H9 (cell line): ENCODE measurements at regions not wholly inside any gene's neighbourhood (a gene's known extent, or its start where the extent isn't known, plus 50 kb on each side); places are given as distances from the start of the nearest gene placed in this dataset.

Source experiments
- DNase-seq: peaks from one replicate; pipeline ENCODE4 v3.0.0-alpha.2; 2017
- H2AFZ ChIP-seq: one replicate; pipeline ENCODE4 v1.6.1; 2013; ENCODE audit warnings: mild to moderate bottlenecking, low read length, control low read depth, moderate library complexity
- H2AK5ac ChIP-seq: 2 replicates; pipeline ENCODE4 v1.6.1; 2013; ENCODE audit warnings: low read length, control low read depth, mixed read lengths; ENCODE audit not compliant: insufficient read length
- H2BK120ac ChIP-seq: one replicate; pipeline ENCODE4 v1.6.1; 2013; ENCODE audit warnings: low read depth, mild to moderate bottlenecking, low read length, control low read depth, inconsistent platforms; ENCODE audit not compliant: poor library complexity, severe bottlenecking
- H2BK12ac ChIP-seq: 2 replicates; pipeline ENCODE4 v1.6.1; 2013; ENCODE audit warnings: low read length, control low read depth, mixed read lengths, low read depth; ENCODE audit not compliant: insufficient read length
- H2BK15ac ChIP-seq: 2 replicates; pipeline ENCODE4 v1.6.1; 2013; ENCODE audit warnings: low read depth, low read length, control low read depth
- H2BK20ac ChIP-seq: one replicate; pipeline ENCODE4 v1.6.1; 2013; ENCODE audit warnings: low read depth, mild to moderate bottlenecking, low read length, control low read depth, inconsistent platforms; ENCODE audit not compliant: poor library complexity, severe bottlenecking
- H2BK5ac ChIP-seq: 2 replicates; pipeline ENCODE4 v1.6.1; 2013; ENCODE audit warnings: low read length, control low read depth, mixed read lengths; ENCODE audit not compliant: insufficient read length
- H3K14ac ChIP-seq: 2 replicates; pipeline ENCODE4 v1.6.1; 2013; ENCODE audit warnings: low read length, control low read depth; ENCODE audit not compliant: insufficient read depth
- H3K18ac ChIP-seq: 2 replicates; pipeline ENCODE4 v1.6.1; 2013; ENCODE audit warnings: low read depth, mild to moderate bottlenecking, mixed read lengths, low read length, control low read depth; ENCODE audit not compliant: insufficient read length
- H3K23ac ChIP-seq: 2 replicates; pipeline ENCODE4 v1.6.1; 2013; ENCODE audit warnings: low read length, control low read depth, mixed read lengths, low read depth; ENCODE audit not compliant: insufficient read length
- H3K23me2 ChIP-seq: 2 replicates; pipeline ENCODE4 v1.6.1; 2013; ENCODE audit warnings: low read depth, mild to moderate bottlenecking, mixed read lengths, low read length, control low read depth; ENCODE audit not compliant: insufficient read length, poor library complexity, severe bottlenecking
- H3K27ac ChIP-seq: 2 replicates; pipeline ENCODE4 v1.5.1; 2013; ENCODE audit warnings: low read length, control low read depth, mixed read lengths, low read depth; ENCODE audit not compliant: insufficient read length
- H3K27me3 ChIP-seq: 2 replicates; pipeline ENCODE4 v1.6.1; 2013; ENCODE audit warnings: low read length, control low read depth, inconsistent platforms; ENCODE audit not compliant: insufficient read depth
- H3K4ac ChIP-seq: 2 replicates; pipeline ENCODE4 v1.6.1; 2013; ENCODE audit warnings: low read depth, mild to moderate bottlenecking, control low read depth, inconsistent platforms, low read length, moderate library complexity
- H3K4me1 ChIP-seq: 2 replicates; pipeline ENCODE4 v1.6.1; 2013; ENCODE audit warnings: low read length, control low read depth, inconsistent platforms; ENCODE audit not compliant: insufficient read depth
- H3K4me2 ChIP-seq: 2 replicates; pipeline ENCODE4 v1.6.1; 2013; ENCODE audit warnings: low read length, control low read depth, mixed read lengths; ENCODE audit not compliant: insufficient read length, insufficient read depth
- H3K56ac ChIP-seq: 2 replicates; pipeline ENCODE4 v1.6.1; 2013; ENCODE audit warnings: low read depth, mild to moderate bottlenecking, mixed read lengths, low read length, control low read depth; ENCODE audit not compliant: insufficient read length
- H3K79me1 ChIP-seq: 2 replicates; pipeline ENCODE4 v1.6.1; 2013; ENCODE audit warnings: low read depth, mild to moderate bottlenecking, moderate library complexity, low read length, control low read depth, inconsistent platforms; ENCODE audit not compliant: insufficient read depth, poor library complexity, severe bottlenecking
- H3K79me2 ChIP-seq: 2 replicates; pipeline ENCODE4 v1.6.1; 2013; ENCODE audit warnings: low read length, control low read depth, inconsistent platforms; ENCODE audit not compliant: insufficient read depth
- H3K9ac ChIP-seq: 2 replicates; pipeline ENCODE4 v1.6.1; 2013; ENCODE audit warnings: low read length, control low read depth, mixed read lengths; ENCODE audit not compliant: insufficient read length; ENCODE audit errors: extremely low read depth
- H3K9me3 ChIP-seq: one replicate; pipeline ENCODE4 v1.6.1; 2013; ENCODE audit warnings: low read depth, low read length, inconsistent platforms; ENCODE audit not compliant: control insufficient read depth
- H3T11ph ChIP-seq: one replicate; pipeline ENCODE4 v1.6.1; 2013; ENCODE audit warnings: mild to moderate bottlenecking, low read length, control low read depth, inconsistent platforms
- H4K20me1 ChIP-seq: one replicate; pipeline ENCODE4 v1.6.1; 2013; ENCODE audit not compliant: control insufficient read depth, insufficient read length, insufficient read depth
- H4K5ac ChIP-seq: 2 replicates; pipeline ENCODE4 v1.6.1; 2013; ENCODE audit warnings: low read depth, mild to moderate bottlenecking, mixed read lengths, low read length, control low read depth; ENCODE audit not compliant: insufficient read length
- H4K8ac ChIP-seq: replicated peaks from 2 replicates; pipeline ENCODE4 v1.6.1; 2013; ENCODE audit warnings: low read length, control low read depth, mixed read lengths, low read depth; ENCODE audit not compliant: insufficient read length
- H4K91ac ChIP-seq: 2 replicates; pipeline ENCODE4 v1.6.1; 2013; ENCODE audit warnings: low read depth, mild to moderate bottlenecking, moderate library complexity, mixed read lengths, low read length, control low read depth; ENCODE audit not compliant: insufficient read length
- H3K27ac Mint-ChIP-seq, 3 experiments: 2 replicates in 2 of 3; 3 replicates in 1 of 3; pipeline ENCODE4 v1.8.0; 2020 to 2021; ENCODE audit warnings: mixed read lengths in 3 of 3, mild to moderate bottlenecking in 1 of 3, moderate library complexity in 1 of 3
- H3K27me3 Mint-ChIP-seq: 2 replicates; pipeline ENCODE4 v1.8.0; 2021; ENCODE audit warnings: low read depth, mild to moderate bottlenecking, moderate library complexity, mixed read lengths
- H3K36me3 Mint-ChIP-seq, 3 experiments: 2 replicates in 2 of 3; 3 replicates in 1 of 3; pipeline ENCODE4 v1.8.0; 2020 to 2021; ENCODE audit warnings: low read depth in 3 of 3, mixed read lengths in 3 of 3; ENCODE audit not compliant: insufficient read depth in 1 of 3
- H3K4me1 Mint-ChIP-seq, 2 experiments: 2 replicates each; pipeline ENCODE4 v1.8.0; 2020; ENCODE audit warnings: mixed read lengths in 2 of 2
- H3K4me3 Mint-ChIP-seq, 2 experiments: 2 replicates in 1 of 2; 3 replicates in 1 of 2; pipeline ENCODE4 v1.8.0; 2020 to 2021; ENCODE audit warnings: mild to moderate bottlenecking in 2 of 2, mixed read lengths in 2 of 2, moderate library complexity in 1 of 2
- H3K9me3 Mint-ChIP-seq, 2 experiments: 2 replicates in 1 of 2; 3 replicates in 1 of 2; pipeline ENCODE4 v1.8.0; 2020; ENCODE audit warnings: mild to moderate bottlenecking in 2 of 2, mixed read lengths in 2 of 2, moderate library complexity in 1 of 2
- WGBS: extraction: QIAGEN DNeasy Blood & Tissue Kit; methylation state at CpG from one replicate; pipeline ENCODE4 v1.1.7; 2013; ENCODE audit warnings: missing lambda C conversion rate, low lambda C conversion rate, mixed read lengths; ENCODE audit not compliant: insufficient read length; ENCODE audit errors: extremely low coverage; 5-methylcytosine and 5-hydroxymethylcytosine counted together
- TF ChIP-seq, protein P1 (sequence below): fragments of 200-600 bp; sonication (generic); conservative IDR thresholded peaks from 3 replicates; pipeline ENCODE4 v1.8.0; 2021; ENCODE audit warnings: antibody characterized with exemption, mild to moderate bottlenecking

DNA sequence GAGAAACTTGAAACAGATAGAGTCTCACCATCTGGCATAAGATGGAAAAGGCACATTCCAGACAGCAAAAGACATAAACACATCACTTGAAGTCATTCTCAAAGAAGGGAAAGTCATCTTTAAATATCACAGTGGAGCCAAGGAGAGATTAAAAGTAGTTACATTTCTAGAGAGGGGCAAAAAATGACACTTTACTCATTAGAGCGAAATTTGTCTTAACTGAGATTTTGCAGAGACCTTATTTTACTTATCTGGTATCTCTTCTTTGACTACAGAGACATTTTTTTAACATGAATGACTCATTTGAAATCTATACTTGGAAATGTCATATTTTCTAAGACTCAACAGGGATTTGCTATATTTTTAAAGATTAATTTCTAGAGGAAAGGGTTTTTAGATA is 339.0 kb upstream of the KIF2B start:
- Histone ChIP-seq H3K14ac (no peak overlapping the region), H2BK5ac (no peak overlapping the region), H2AFZ (no peak overlapping the region), H3K4me2 (no peak overlapping the region), H3K18ac (no peak overlapping the region), H4K5ac (no peak overlapping the region), H3K4ac (no peak overlapping the region), H2BK20ac (no peak overlapping the region), H3K27me3 (no peaks in the 10 kb centered on the region), H3K9me3 (no peaks in the 10 kb centered on the region), H2BK15ac (no peak overlapping the region), H3K4me1 (no peaks in the 10 kb centered on the region), H3K23me2 (no peaks in the 10 kb centered on the region), H4K8ac (no peak overlapping the region), H3K79me2 (no peaks in the 10 kb centered on the region), H3K79me1 (no peaks in the 10 kb centered on the region), H2BK12ac (no peak overlapping the region), H3K9ac (no peak overlapping the region), H2BK120ac (no peak overlapping the region), H3K23ac (no peak overlapping the region), H3T11ph (no peak overlapping the region), H2AK5ac (no peak overlapping the region), H3K27ac (no peak overlapping the region), H4K20me1 (no peaks in the 10 kb centered on the region), H4K91ac (no peak overlapping the region), H3K56ac (no peak overlapping the region)
- DNase-seq: no peak
- no peaks in the 10 kb centered on the region for H3K27me3 Mint-ChIP-seq
- WGBS: no CpG with 5 or more reads among the region's 1 CpG
- peaks cover 0 to 5% (median 0%) of the 10 kb centered on the region in 3 experiments; a peak in 3 of 7 replicates for H3K36me3 Mint-ChIP-seq
- no peak overlapping the region for H3K27ac Mint-ChIP-seq
- H3K4me1 Mint-ChIP-seq: no peaks in the 10 kb centered on the region; a peak in 1 of 4 replicates
- H3K4me3 Mint-ChIP-seq: no peak overlapping the region
- TF ChIP-seq, protein P1, sequence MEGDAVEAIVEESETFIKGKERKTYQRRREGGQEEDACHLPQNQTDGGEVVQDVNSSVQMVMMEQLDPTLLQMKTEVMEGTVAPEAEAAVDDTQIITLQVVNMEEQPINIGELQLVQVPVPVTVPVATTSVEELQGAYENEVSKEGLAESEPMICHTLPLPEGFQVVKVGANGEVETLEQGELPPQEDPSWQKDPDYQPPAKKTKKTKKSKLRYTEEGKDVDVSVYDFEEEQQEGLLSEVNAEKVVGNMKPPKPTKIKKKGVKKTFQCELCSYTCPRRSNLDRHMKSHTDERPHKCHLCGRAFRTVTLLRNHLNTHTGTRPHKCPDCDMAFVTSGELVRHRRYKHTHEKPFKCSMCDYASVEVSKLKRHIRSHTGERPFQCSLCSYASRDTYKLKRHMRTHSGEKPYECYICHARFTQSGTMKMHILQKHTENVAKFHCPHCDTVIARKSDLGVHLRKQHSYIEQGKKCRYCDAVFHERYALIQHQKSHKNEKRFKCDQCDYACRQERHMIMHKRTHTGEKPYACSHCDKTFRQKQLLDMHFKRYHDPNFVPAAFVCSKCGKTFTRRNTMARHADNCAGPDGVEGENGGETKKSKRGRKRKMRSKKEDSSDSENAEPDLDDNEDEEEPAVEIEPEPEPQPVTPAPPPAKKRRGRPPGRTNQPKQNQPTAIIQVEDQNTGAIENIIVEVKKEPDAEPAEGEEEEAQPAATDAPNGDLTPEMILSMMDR: no peak
- peaks cover 0 to 12% of the 10 kb centered on the region in 2 experiments; a peak in 3 of 5 replicates for H3K9me3 Mint-ChIP-seq
